ENCODE measurements at regions not wholly inside any gene's neighbourhood (a gene's known extent, or its start where the extent isn't known, plus 50 kb on each side); places are given as distances from the start of the nearest gene placed in this dataset.

GRCh38 chr6:152920016-152920415 is 62.8 kb downstream of the FBXO5 start:
- no peaks in the 10 kb centered on the region for H4K20me1 ChIP-seq (ENCODE audit: control insufficient read depth, insufficient read depth)
- no peak overlapping the region for H3K4me2 ChIP-seq (ENCODE audit: control insufficient read depth, insufficient read depth)
- no TSS peak for BruUV-seq (replicated peaks)
- ChIA-PET SMC1A (ENCODE audit: uncharacterized antibody, unreplicated experiment) (no interaction called here), CTCF (interaction anchor here (1.3 kb wide), 1 partner anchor 22 kb away, joined by 5 read pairs; no protein-coding TSS in a partner anchor), RAD21 (ENCODE audit: unreplicated experiment) (no interaction called here), POLR2A (no interaction called here)
- H3K4me3 ChIP-seq, result no peak overlapping the region
- in situ Hi-C loops (cut with MboI), result no loop called here
- no peak for TF ChIP-seq POLR2AphosphoS2 (IDR thresholded peaks at IDR 0.05; ENCODE audit: low read depth, low read length)
- no peak for TF ChIP-seq TCF3 (IDR thresholded peaks at IDR 0.05; ENCODE audit: borderline replicate concordance, insufficient read depth, low read depth, low read length)
- no peak for TF ChIP-seq EGR1 (IDR thresholded peaks at IDR 0.05; ENCODE audit: borderline replicate concordance in 1 of 2, low read depth in 2 of 2, low read length in 2 of 2)
- TF ChIP-seq NBN (IDR thresholded peaks at IDR 0.05), result no peak
- no peak for TF ChIP-seq BACH1 (IDR thresholded peaks at IDR 0.05; ENCODE audit: borderline replicate concordance)
- TF ChIP-seq SREBF1 (IDR thresholded peaks at IDR 0.05; ENCODE audit: low read length), result no peak
- no peak for DNase-seq (ENCODE audit: low read depth, low spot score)
- no peak overlapping the region for H3K9ac ChIP-seq (ENCODE audit: control insufficient read depth, insufficient read depth, low read length)
- H3K27ac ChIP-seq (ENCODE audit: control insufficient read depth, insufficient read depth), result no peak overlapping the region
- no peak for ATAC-seq
- no peaks in the 10 kb centered on the region for H3K4me1 ChIP-seq (ENCODE audit: control insufficient read depth, insufficient read depth, low read length)
- no peaks in the 10 kb centered on the region for H3K9me3 ChIP-seq (replicated peaks; ENCODE audit: control insufficient read depth, insufficient read depth, low read length)
- no peak overlapping the region for H2AFZ ChIP-seq (ENCODE audit: control insufficient read depth, low read depth, low read length)
- intact Hi-C loops (cut with micrococcal nuclease; ENCODE audit: unreplicated experiment), result no loop called here
- no peaks in the 10 kb centered on the region for H3K79me2 ChIP-seq (ENCODE audit: control insufficient read depth, insufficient read depth, low read length)
- WGBS (ENCODE audit: insufficient coverage, insufficient replicate concordance, low lambda C conversion rate, missing lambda C conversion rate), result 29% methylated on average over 3 of the region's 3 CpGs
- no peak for FAIRE-seq
- H3K27me3 ChIP-seq (replicated peaks in 1 of 2; ENCODE audit: control insufficient read depth in 2 of 2, insufficient read depth in 2 of 2, low read length in 1 of 2), result no peaks in the 10 kb centered on the region
- no peaks in the 10 kb centered on the region for H3K36me3 ChIP-seq (ENCODE audit: control insufficient read depth in 2 of 2, insufficient read depth in 2 of 2, low read length in 1 of 2)
